ENCODE measurements at regions not wholly inside any gene's neighbourhood (a gene's known extent, or its start where the extent isn't known, plus 50 kb on each side); places are given as distances from the start of the nearest gene placed in this dataset.
A peak's percentile ranks its signal among the peaks of the same experiment; 100 is the strongest.

DNA sequence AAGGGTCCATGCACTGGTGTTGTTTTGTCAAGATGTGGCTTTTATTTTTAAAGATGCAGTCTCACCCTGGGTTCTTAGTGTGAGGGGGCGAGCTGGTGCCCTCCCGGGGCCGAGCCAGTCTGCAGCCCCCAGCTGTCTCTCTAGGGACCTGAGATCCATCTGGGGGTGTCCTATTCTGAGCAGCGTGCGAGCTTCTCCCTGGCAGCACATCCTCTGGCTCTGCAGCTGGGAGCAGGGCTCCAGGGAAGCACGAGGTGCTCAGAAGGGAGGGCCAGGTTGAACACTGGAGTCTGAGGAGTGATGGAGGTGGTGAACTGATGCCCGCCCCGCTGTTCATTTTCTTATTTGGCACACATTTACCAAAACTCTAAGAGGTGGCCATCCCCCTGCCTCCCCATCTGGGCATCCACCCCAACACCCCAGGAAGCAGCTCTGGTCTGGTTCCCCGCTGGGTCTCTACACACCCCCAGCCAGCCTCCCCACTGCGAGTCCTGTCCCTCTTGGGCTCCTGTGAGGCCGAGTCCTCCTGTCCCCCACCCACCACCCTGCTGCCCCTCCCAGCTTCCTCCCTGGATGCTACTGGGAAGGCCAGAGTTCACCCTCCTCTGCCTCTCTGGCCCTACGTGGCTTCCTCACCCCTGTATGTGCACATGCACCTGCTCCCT lies 956.4 kb downstream of the BRD1 start (continued):
- TF ChIP-seq, protein P1, sequence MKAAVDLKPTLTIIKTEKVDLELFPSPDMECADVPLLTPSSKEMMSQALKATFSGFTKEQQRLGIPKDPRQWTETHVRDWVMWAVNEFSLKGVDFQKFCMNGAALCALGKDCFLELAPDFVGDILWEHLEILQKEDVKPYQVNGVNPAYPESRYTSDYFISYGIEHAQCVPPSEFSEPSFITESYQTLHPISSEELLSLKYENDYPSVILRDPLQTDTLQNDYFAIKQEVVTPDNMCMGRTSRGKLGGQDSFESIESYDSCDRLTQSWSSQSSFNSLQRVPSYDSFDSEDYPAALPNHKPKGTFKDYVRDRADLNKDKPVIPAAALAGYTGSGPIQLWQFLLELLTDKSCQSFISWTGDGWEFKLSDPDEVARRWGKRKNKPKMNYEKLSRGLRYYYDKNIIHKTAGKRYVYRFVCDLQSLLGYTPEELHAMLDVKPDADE (IDR thresholded peaks at IDR 0.05) = no peak
- no peak for TF ChIP-seq EZH2phosphoT487 (IDR thresholded peaks at IDR 0.05; ENCODE audit: unreplicated experiment)
- no peak for TF ChIP-seq EZH2 (IDR thresholded peaks at IDR 0.05; ENCODE audit: low read depth, unreplicated experiment)
- TF ChIP-seq JUNB (IDR thresholded peaks at IDR 0.05; ENCODE audit: unreplicated experiment) = no peak
- TF ChIP-seq, protein P2, sequence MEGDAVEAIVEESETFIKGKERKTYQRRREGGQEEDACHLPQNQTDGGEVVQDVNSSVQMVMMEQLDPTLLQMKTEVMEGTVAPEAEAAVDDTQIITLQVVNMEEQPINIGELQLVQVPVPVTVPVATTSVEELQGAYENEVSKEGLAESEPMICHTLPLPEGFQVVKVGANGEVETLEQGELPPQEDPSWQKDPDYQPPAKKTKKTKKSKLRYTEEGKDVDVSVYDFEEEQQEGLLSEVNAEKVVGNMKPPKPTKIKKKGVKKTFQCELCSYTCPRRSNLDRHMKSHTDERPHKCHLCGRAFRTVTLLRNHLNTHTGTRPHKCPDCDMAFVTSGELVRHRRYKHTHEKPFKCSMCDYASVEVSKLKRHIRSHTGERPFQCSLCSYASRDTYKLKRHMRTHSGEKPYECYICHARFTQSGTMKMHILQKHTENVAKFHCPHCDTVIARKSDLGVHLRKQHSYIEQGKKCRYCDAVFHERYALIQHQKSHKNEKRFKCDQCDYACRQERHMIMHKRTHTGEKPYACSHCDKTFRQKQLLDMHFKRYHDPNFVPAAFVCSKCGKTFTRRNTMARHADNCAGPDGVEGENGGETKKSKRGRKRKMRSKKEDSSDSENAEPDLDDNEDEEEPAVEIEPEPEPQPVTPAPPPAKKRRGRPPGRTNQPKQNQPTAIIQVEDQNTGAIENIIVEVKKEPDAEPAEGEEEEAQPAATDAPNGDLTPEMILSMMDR (conservative IDR thresholded peaks at IDR 0.05; ENCODE audit: low read depth in 2 of 2) = no peak
- TF ChIP-seq, protein P3, sequence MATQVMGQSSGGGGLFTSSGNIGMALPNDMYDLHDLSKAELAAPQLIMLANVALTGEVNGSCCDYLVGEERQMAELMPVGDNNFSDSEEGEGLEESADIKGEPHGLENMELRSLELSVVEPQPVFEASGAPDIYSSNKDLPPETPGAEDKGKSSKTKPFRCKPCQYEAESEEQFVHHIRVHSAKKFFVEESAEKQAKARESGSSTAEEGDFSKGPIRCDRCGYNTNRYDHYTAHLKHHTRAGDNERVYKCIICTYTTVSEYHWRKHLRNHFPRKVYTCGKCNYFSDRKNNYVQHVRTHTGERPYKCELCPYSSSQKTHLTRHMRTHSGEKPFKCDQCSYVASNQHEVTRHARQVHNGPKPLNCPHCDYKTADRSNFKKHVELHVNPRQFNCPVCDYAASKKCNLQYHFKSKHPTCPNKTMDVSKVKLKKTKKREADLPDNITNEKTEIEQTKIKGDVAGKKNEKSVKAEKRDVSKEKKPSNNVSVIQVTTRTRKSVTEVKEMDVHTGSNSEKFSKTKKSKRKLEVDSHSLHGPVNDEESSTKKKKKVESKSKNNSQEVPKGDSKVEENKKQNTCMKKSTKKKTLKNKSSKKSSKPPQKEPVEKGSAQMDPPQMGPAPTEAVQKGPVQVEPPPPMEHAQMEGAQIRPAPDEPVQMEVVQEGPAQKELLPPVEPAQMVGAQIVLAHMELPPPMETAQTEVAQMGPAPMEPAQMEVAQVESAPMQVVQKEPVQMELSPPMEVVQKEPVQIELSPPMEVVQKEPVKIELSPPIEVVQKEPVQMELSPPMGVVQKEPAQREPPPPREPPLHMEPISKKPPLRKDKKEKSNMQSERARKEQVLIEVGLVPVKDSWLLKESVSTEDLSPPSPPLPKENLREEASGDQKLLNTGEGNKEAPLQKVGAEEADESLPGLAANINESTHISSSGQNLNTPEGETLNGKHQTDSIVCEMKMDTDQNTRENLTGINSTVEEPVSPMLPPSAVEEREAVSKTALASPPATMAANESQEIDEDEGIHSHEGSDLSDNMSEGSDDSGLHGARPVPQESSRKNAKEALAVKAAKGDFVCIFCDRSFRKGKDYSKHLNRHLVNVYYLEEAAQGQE (IDR thresholded peaks at IDR 0.05; ENCODE audit: unreplicated experiment) = no peak
- TF ChIP-seq POLR2AphosphoS5 (IDR thresholded peaks at IDR 0.05; ENCODE audit: low read depth) = no peak
- TF ChIP-seq CREB1 (CRISPR knock-in tag; IDR thresholded peaks at IDR 0.05; ENCODE audit: low read depth) = no peak
- no peak for TF ChIP-seq NANOG (IDR thresholded peaks at IDR 0.05; ENCODE audit: borderline replicate concordance)
- no peak for TF ChIP-seq ZNF114 (CRISPR knock-in tag; IDR thresholded peaks at IDR 0.05)
- no peak for TF ChIP-seq ZNF331 (CRISPR knock-in tag; IDR thresholded peaks at IDR 0.05; ENCODE audit: low read depth)
- no peak for TF ChIP-seq STAT1 (IDR thresholded peaks at IDR 0.05; ENCODE audit: unreplicated experiment)

DNA sequence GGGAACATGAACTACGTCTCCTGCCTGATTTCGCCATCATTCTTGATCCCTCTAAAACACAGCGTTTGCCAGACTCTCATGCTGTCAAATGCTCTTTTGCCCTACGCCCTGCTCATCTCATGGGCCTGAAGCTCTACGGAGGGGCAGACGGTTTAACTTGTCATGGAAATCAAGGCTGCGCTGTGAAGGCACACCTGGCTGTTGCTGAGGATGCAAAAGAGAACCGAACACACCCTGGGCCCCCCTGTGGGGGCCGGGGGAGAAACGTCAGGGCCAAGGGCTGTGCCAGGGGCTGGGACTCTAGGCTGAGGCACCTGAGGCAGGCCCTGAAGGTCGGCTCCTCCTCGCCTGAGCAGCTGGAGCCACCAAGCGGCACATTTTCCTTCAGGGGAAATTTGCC lies 957.2 kb downstream of the BRD1 start:
- no peak overlapping the region for H3K4me2 ChIP-seq
- Mint-ChIP-seq H3K9me3 (peaks cover 5% of the 10 kb centered on the region; the same call in 2 of the 3 replicates), H3K4me3 (no peak overlapping the region), H3K36me3 (ENCODE audit: low read depth) (no peaks in the 10 kb centered on the region), H3K4me1 (peaks cover 8% of the 10 kb centered on the region), H3K27ac (no peak overlapping the region), H3K27me3 (ENCODE audit: insufficient read depth, low read depth, poor library complexity) (peaks cover 3% of the 10 kb centered on the region)
- no peak overlapping the region for H3K27ac ChIP-seq (ENCODE audit: low read depth)
- no peak overlapping the region for H3K4me3 ChIP-seq
- no peak overlapping the region for H2AFZ ChIP-seq
- no peaks in the 10 kb centered on the region for H4K20me1 ChIP-seq (replicated peaks; ENCODE audit: insufficient read depth)
- no peaks in the 10 kb centered on the region for H3K9me2 ChIP-seq (ENCODE audit: insufficient read depth)
- no peaks in the 10 kb centered on the region for H3K4me1 ChIP-seq (ENCODE audit: insufficient read depth)
- H3F3A ChIP-seq (replicated peaks; ENCODE audit: low read depth) = no peaks in the 10 kb centered on the region
- no peaks in the 10 kb centered on the region for H3K36me3 ChIP-seq (ENCODE audit: insufficient read depth)
- H3K27me3 ChIP-seq (ENCODE audit: insufficient read depth) = no peaks in the 10 kb centered on the region
- H3K79me2 ChIP-seq (replicated peaks; ENCODE audit: insufficient read depth) = no peaks in the 10 kb centered on the region
- DNase-seq (ENCODE audit: low spot score) (no peak), ATAC-seq (peak; percentile 31; the same call in 1 of the 3 replicates)
- TF ChIP-seq ZNF331 (CRISPR knock-in tag; IDR thresholded peaks at IDR 0.05; ENCODE audit: low read depth) (no peak), EZH2phosphoT487 (IDR thresholded peaks at IDR 0.05; ENCODE audit: unreplicated experiment) (no peak), POLR2AphosphoS5 (IDR thresholded peaks at IDR 0.05; ENCODE audit: low read depth) (no peak), EZH2 (IDR thresholded peaks at IDR 0.05; ENCODE audit: low read depth, unreplicated experiment) (no peak), STAT1 (IDR thresholded peaks at IDR 0.05; ENCODE audit: unreplicated experiment) (no peak), NANOG (IDR thresholded peaks at IDR 0.05; ENCODE audit: borderline replicate concordance) (no peak)
- TF ChIP-seq, protein P3 (IDR thresholded peaks at IDR 0.05; ENCODE audit: unreplicated experiment) = no peak
- TF ChIP-seq, protein P1 (IDR thresholded peaks at IDR 0.05) = no peak
- TF ChIP-seq, protein P2 (conservative IDR thresholded peaks at IDR 0.05; ENCODE audit: low read depth in 2 of 2) = no peak

Data from GM23338 (cell line).